GM18519 (cell line): ENCODE measurements at regions not wholly inside any gene's neighbourhood (a gene's known extent, or its start where the extent isn't known, plus 50 kb on each side); places are given as distances from the start of the nearest gene placed in this dataset.

ENCODE experiments used
- ATAC-seq: cut with Tn5 transposase; IDR thresholded peaks from one replicate; pipeline ENCODE4 v1.9.1; 2021; ENCODE audit warnings: mild to moderate bottlenecking, moderate library complexity; ENCODE audit not compliant: unreplicated experiment, low FRiP score

DNA sequence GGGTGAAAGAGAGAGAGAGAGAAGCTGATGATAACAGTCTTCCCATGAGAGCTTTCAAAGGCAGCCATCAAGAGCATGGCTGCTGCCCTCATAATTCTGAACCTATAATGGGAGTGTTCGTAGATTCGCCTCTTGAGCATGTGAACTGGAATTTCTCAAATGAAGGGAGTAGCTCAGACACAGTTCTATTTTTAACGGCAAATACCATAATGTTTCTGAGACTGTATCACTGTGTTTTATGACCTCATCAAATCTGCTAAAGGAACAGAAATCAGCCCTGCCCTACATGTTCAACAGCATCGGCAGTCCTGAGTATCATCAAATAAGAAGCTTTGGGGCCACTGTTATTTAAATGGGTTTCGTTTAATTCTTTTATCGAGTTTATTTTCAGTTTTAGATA, 645.6 kb downstream of the GALR1 start:
- no peak for ATAC-seq

DNA sequence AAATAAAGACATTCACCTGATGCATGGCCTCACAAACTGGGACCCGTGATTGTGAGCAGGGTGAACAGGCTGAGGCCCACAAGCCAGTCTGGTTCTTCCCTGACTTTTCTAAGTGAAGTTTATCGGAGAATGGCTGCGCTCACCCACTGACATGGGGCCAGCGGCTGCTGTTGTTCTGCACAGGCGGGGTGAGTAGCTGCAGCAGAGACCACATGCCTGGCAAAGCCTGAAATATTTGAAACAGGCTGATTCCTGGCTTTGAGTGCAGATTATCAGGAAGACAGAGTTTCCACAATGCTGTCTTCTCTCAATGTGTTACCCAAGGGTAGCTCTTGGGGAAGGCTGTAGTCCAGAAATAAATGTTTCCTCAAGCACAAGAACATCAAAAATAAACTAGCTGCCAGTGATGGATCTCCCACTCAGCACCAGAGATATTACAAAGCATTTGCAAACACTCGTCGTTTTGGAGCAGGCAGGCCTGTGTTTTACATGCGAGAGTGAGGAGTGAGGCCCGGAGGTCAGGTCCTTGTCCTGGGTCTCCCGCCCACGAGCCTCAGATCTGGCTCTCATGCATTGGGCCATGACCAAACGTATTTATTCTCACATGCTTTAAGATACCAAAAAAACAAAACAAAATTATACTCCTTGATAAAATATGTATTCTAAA, 647.1 kb downstream of the GALR1 start:
- ATAC-seq = no peak

DNA sequence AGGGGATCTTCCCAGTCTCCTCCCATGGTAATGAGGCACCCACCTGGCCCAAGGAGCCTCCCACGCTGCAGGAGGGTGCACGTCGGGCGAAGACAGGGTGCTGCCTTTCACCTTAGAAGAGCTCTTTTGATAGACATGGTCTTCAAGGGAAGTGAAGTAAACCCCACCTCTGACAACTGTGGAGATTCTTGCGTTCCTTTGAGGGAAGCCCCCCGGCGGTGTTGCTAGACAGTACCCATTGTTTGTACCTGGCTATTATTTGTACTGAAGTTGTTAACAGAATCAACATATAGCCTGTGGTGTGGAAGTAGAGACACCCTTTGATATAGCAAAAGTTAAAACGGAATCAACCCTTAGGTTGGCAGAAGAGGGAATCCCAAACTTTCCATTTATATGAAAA, 648.0 kb downstream of the GALR1 start:
- ATAC-seq = no peak

- ATAC-seq = peak; percentile 99
Observed at GRCh38 chr18:77899972-77900754, 650.5 kb downstream of the GALR1 start.

- no peak for ATAC-seq
Observed at GRCh38 chr18:77905011-77905410, 655.4 kb downstream of the GALR1 start.

DNA sequence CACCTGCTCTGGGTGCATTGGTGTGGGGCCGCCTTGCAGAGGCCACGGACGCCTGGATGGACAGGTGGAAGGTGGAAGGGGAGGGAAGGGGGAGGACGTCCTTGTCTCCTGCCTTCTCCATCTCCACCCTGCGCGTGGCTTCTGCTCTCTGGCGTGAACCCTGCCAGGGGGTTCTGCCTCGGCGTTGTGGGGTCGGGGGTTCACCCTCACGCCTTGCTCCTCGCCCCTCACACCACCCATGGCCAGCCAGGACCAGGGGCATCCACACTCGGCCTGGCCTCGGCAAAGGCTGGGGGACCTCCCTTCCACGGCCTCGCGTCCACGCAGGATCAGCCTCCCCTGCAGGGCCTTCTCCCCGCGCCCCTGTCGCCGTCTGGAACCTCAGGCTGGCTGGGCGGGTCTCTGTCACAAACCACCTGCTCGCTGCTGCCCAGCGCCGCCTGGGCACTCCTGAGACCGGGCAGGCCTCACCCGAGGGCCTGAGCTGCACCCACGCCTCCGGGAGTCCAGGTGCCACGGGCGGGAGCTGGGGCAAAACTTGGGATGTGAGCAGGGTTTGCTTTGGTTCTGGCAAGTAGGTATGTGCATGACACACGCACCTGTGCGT, 655.9 kb downstream of the GALR1 start:
- ATAC-seq = no peak

DNA sequence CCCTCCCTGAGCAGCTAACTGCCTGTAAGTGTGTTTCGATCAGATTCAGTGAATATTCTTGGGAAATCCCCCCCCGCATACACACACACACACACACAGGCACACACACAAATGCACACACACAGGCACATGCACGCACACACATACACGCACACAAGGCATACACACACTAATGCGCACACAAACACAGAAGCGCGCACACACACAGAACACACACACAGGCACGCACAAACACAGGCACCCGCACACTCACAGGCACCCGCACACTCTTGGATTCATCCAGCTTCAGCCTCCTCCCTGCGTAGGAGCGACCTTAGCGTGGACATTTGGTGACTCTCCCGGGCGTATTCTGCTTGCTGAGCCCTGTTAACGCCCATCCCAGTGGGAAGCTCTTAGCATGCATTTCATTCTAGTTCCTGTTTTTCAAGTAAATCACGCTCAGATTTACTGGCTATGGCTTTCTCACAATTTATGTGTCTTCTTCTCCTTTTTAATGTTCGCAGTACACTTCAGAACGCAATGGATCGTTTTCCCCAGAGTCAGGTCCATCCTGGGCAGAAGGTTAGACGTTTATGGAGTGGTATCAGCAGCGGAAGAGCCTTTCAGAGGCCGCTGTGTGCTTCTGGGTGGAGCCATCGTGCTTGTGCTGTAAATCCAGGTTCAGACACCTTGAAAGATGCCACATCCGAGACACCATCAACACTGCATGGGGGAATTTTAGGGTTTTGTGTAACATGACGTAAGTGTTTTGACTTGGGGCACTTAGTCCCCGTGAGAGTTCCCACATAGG, 656.6 kb downstream of the GALR1 start:
- no peak for ATAC-seq

GRCh38 chr18:77910347-77910746, 660.7 kb downstream of the GALR1 start:
- no peak for ATAC-seq

GRCh38 chr18:77911971-77912605, 662.4 kb downstream of the GALR1 start:
- ATAC-seq = no peak

DNA sequence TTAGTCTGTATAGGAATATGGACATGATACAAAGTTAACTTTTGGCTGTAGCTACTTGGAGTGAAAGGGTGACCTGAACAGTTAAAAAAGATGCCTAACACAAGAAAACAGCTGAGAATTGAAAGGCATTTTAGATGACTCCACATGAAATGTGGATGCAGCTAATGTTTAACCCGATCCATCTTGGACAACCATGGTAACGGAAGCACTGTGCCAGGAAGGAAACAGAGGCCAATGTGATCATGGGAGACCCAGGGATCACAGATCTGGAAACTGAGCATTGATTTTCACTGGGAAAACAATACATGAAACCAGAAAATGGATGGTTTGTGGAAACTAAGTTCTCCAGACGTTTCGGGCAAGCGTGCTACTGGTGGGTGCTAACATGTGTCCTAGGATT, 669.1 kb downstream of the GALR1 start:
- ATAC-seq = no peak

- no peak for ATAC-seq
Observed at GRCh38 chr18:77919923-77920322, 670.3 kb downstream of the GALR1 start.

- no peak for ATAC-seq
Observed at GRCh38 chr18:77935342-77935741, 685.7 kb downstream of the GALR1 start.

DNA sequence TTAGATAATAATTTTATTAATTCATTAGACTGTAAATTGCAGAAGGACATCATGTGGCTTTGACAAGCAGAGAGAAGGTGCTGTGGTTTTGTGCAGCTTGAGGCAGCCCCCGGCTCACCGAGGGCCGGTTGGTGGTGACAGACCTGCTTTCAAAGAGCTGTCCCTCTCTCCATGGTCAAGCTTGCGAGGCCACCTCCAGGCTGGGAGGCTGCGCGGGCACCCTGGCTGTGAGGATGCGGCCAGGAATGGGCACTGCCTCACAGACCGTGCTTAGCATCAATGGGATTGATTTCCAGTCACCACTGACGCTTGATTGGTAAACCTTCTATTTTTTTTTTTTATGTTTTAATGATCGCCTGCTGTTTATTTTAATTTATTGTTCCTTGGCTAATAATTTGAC, 690.9 kb downstream of the GALR1 start:
- no peak for ATAC-seq

DNA sequence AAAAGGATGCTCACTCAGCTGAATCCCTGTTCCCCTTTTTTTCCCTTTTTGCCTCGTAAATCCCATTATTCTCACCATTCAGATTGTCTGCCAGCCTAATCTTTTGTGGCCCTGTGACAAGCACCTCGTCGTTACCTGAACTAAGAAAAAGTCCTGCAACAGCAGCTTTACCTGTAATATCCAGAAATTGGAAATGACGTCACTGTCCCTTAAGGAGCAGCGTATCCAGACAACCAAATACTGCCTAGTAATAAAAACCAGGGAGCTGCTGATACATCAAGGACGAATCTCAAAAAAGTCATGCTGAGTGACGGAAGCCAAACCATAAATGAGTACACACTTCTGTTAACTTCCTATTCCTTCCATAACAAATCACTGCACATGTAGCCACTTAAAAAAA, 694.9 kb downstream of the GALR1 start:
- ATAC-seq = no peak

DNA sequence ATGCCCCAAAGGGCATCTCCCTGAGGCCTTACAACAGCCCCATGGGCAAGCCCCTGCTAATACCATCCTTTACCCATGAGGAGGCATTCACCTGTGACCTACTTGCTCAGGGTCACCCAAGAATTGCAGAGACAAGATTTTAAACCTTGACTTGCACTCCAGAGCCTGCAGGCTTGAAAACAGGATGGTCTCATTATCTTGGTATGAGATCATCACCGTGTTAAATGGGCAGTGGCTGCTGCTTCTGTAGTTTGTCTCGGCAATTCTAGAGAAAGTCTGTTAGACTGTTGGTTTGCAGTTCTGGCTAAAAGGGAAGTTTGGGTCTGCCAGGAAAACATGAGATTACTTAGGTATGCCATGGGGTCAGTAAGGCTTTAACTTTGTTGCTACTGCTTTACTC, 698.9 kb downstream of the GALR1 start:
- no peak for ATAC-seq

DNA sequence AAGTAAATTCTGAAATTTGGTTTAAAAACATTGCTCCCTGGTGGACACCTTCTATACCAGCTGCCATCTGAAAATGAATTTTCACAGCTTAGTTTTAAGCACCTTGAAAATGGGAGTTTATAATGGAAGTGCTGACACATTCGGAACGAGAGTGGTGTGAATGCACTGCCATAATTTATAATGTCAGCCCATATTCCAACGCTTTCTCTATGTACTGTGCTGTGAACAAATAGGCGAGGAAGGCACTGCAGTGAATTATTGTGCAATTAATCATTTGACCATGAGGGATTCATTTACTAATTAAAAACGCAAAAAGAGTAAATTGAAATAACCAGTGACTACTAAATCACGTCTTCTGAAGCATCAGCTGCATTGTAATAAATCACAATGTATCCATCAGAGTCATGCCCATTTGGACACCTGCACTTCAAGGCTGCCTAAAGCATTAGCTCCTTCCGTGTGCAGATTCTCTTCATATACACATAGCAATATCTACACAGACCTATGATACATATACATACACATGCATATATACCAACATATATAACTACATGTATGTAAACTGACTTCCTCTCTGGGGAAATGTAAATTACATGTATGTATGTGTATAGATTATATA, 699.8 kb downstream of the GALR1 start:
- no peak for ATAC-seq

GRCh38 chr18:77959248-77959647, 709.6 kb downstream of the GALR1 start:
- ATAC-seq = no peak

DNA sequence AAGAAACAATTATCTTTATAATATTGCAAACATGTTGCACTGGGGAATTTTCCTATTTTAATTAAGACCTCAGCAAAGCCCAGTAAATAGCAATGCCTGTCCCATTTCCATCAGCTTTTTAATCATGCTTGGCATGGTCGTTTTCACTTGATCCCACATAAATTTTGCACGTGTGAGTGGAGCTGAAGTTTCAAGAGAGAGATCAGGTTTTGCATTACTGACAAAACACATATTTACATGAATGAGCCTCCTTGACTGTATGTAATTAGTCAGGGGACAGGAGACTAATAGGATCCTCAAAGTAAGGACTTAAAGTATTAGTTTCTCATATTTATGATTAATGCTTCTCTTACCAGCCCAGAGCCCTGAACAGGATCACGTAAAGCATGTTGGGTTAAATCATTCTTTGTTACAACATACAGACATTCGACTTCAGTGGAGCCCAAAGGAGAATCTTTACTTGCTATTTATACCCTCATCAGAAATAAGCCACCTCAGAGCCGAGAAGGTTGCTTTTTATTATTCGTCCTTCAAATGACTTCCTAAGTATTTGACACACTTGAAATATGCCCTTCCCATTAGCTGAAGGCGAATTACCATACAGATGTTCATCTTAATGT, 711.3 kb downstream of the GALR1 start:
- no peak for ATAC-seq

DNA sequence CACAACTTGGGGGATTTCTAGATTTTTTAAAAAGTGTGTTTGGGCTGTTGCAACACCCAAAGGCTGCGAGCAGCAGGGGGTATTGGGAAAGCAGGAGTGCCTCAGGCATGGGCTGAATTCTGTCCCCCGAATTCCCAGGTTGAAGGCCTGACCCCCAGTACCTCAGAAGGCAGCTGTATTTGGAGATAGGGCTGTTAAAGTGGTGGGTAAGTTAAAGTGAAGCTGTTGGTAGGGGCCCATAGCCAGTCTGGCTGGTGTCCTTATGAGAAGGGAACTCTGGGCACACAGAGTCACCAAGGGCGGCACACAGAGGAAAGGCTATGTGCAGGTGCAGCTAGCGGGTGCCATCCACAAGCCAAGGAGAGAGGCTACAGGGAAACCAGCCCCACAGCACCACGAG, 717.4 kb downstream of the GALR1 start:
- ATAC-seq = no peak

DNA sequence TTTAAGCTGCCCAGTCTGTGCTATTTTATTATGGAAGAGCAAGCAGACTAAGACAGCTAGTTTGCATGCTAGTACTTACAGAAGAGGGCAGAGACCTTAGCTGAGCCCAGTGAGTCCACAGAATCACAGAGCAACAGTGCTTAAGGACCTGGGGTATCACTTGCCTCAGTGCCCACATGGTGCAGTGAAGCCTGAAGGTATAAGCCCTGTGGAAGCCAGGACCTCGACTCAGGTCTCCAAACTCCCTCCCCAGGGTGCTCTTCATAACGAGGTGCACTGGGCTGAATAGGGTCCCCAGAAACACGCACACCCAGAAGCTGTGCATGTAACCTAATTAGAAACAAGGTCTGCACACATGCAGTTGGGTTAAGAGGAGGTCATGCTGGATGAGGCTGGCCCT, 718.1 kb downstream of the GALR1 start:
- ATAC-seq = no peak
